Memory B cell (primary cell): ENCODE measurements at regions not wholly inside any gene's neighbourhood (a gene's known extent, or its start where the extent isn't known, plus 50 kb on each side); places are given as distances from the start of the nearest gene placed in this dataset.

ENCODE experiments used
- ATAC-seq: fragments of 150-1000 bp; cut with Tn5 transposase; 2 replicates; pipeline ENCODE4 v1.10.0; 2021; ENCODE audit warnings: low read depth, mild to moderate bottlenecking, moderate library complexity
- DNase-seq, 2 donors: peaks; one replicate each; pipeline ENCODE4 v3.0.0; 2022; ENCODE audit warnings: low spot score in 2 of 2
- H3K27ac Mint-ChIP-seq: one replicate; pipeline ENCODE4 v1.8.0; 2022; ENCODE audit warnings: mild to moderate bottlenecking, moderate library complexity, mixed read lengths
- H3K27me3 Mint-ChIP-seq: one replicate; pipeline ENCODE4 v1.8.0; 2022; ENCODE audit warnings: mixed read lengths
- H3K36me3 Mint-ChIP-seq: one replicate; pipeline ENCODE4 v1.8.0; 2022; ENCODE audit warnings: mild to moderate bottlenecking, mixed read lengths
- H3K4me1 Mint-ChIP-seq: one replicate; pipeline ENCODE4 v1.8.0; 2022; ENCODE audit warnings: mixed read lengths
- H3K4me3 Mint-ChIP-seq: one replicate; pipeline ENCODE4 v1.8.0; 2022; ENCODE audit warnings: mild to moderate bottlenecking, moderate library complexity, mixed read lengths
- H3K9me3 Mint-ChIP-seq: one replicate; pipeline ENCODE4 v1.8.0; 2022; ENCODE audit warnings: mixed read lengths

DNA sequence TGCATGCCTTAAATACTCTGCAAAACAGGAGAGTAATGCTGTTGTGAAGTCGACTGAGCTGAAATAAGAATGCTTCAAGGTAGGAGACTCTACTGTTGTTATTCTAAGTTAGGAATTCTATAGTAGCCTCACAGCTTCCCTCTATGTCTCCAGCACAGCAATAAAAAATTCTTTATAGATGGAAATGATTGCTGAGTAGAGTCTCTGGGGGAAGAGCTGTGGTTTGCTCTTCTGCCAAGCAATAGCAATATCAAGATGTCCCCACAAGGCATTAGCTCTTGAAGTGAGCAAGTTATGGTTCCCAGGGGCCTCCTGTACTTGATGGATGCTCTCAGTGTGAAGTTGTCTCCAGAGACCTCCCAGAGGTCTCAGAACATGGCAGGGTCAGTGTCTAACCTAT lies 880.6 kb upstream of the FRG1 start:
- Mint-ChIP-seq H3K4me3 (no peak overlapping the region), H3K27me3 (no peaks in the 10 kb centered on the region), H3K9me3 (peaks cover 6% of the 10 kb centered on the region), H3K4me1 (no peaks in the 10 kb centered on the region), H3K36me3 (no peaks in the 10 kb centered on the region), H3K27ac (no peak overlapping the region)
- DNase-seq = no peak
- no peak for ATAC-seq

DNA sequence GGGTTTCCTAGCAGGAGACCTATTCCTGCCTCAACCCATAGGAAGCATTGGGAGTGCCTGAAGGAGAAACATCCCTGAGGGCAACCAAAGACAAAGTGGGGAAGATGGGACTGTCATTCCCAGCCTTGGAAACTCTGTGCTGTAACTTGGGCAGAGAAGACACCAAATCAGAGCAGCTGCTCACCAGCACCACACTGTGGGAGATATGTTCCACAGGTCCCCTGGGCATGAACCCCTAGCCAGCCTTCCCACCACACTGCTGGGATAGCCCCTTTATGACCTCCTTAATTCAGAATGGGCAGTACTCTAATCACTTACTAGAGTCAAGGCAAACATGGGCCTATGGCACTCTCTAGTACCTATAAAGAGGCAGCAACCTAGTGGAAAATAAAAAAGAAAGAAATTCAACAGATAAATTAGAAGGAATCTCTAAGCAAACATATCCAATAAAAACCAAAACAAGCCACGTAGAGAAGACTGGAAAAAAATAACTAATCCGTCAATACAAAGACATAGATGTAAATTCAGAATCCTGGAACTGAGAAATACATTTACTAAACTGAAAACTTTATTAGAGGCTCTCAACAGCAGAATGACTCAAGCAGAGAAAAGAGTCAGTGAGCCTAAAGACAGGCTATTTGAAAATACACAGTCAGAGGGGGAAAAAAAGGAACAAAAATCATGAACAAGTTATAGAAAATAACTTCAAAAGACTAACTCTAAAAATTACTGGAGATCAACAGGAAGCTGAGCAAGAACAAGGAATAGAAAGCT lies 878.4 kb upstream of the FRG1 start:
- ATAC-seq (no peak), DNase-seq (no peak)
- Mint-ChIP-seq H3K4me1 (no peaks in the 10 kb centered on the region), H3K9me3 (peaks cover 8% of the 10 kb centered on the region), H3K27me3 (no peaks in the 10 kb centered on the region), H3K4me3 (no peak overlapping the region), H3K36me3 (no peaks in the 10 kb centered on the region), H3K27ac (no peak overlapping the region)

DNA sequence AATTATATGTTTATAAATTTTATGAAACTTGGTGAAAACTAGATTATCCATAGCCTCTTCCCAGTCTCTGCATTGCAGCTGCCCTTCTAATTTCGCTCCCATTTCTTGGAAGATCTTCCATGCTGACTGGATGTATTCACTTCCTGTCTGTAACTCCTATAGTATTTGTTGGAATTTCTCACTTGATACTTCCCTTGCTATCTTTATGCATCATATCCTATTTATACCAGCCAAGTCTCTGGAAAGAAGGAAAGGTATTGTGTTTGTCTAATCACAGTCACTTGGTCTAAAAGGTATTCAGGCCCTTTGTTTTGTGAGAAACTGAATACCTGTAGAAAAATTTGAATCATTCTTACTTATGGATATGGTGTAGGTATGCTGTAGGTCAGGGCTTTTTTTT lies 870.9 kb upstream of the FRG1 start:
- Mint-ChIP-seq H3K36me3 (no peaks in the 10 kb centered on the region), H3K4me3 (no peak overlapping the region), H3K4me1 (no peaks in the 10 kb centered on the region), H3K27me3 (no peaks in the 10 kb centered on the region), H3K27ac (no peak overlapping the region), H3K9me3 (peaks cover 8% of the 10 kb centered on the region)
- ATAC-seq = no peak
- no peak for DNase-seq

DNA sequence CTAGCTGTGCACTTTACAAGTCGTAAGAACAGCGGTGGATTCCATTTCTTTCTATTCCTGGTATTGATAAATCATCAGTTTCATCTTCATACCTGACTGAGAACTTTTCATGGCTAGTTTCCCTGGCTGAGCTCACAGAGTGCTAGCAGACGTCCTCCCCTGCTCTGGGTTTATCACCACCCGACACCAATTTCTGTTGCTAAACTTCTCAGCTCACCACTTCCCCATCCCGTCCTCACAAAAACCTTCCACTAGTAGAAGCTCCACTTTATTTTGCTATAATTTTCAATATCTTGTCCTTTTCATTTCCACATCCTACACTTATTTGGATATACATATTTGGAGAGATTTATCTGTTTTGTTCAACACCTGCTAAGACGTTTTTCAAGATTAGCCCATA lies 869.4 kb upstream of the FRG1 start:
- Mint-ChIP-seq H3K27ac (no peak overlapping the region), H3K4me1 (no peaks in the 10 kb centered on the region), H3K27me3 (no peaks in the 10 kb centered on the region), H3K36me3 (no peaks in the 10 kb centered on the region), H3K4me3 (no peak overlapping the region), H3K9me3 (peaks cover 10% of the 10 kb centered on the region)
- no peak for DNase-seq
- no peak for ATAC-seq

DNA sequence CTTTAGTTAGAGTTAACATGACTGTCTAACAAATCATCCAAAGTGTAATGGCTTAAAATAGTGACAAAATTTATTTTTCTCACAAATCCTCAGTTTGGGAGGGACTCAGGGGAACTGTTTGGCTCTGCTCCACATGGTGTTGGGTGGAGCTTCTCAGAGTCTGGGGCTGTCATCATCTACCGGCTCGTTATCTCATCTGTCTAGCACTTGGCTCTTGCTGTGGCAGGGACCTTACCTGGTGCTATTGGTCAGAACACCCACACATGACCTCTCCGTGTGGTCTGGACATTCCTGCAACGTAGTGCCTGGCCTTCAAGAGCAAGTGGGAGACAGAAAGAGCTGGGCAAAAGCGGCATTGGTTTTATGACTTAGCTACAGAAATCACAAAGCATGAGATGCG lies 866.9 kb upstream of the FRG1 start:
- Mint-ChIP-seq H3K4me3 (no peak overlapping the region), H3K27me3 (no peaks in the 10 kb centered on the region), H3K4me1 (no peaks in the 10 kb centered on the region), H3K9me3 (peaks cover 4% of the 10 kb centered on the region), H3K36me3 (no peaks in the 10 kb centered on the region), H3K27ac (no peak overlapping the region)
- no peak for ATAC-seq
- no peak for DNase-seq

DNA sequence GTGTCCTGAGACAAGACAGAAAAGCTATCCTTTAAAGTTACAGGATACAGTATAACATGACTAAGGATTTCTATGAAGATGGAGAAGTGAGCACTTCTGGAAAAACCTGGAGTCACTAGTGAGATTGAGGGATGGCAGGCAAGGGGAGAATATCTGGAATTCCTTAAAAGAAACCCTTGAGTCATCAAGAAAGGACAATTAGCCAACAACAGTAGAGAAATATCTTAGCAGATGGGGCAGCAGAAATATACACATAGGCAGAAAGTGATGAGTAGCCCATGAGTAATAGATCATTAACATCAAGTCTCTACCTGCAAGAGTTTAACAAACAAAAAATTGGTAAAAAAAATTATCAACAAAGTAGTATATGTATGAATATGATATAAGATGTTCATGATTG lies 858.8 kb upstream of the FRG1 start:
- Mint-ChIP-seq H3K27me3 (no peaks in the 10 kb centered on the region), H3K4me3 (no peak overlapping the region), H3K4me1 (no peaks in the 10 kb centered on the region), H3K27ac (no peak overlapping the region), H3K36me3 (no peaks in the 10 kb centered on the region), H3K9me3 (peaks cover 4% of the 10 kb centered on the region)
- DNase-seq (no peak), ATAC-seq (no peak)

DNA sequence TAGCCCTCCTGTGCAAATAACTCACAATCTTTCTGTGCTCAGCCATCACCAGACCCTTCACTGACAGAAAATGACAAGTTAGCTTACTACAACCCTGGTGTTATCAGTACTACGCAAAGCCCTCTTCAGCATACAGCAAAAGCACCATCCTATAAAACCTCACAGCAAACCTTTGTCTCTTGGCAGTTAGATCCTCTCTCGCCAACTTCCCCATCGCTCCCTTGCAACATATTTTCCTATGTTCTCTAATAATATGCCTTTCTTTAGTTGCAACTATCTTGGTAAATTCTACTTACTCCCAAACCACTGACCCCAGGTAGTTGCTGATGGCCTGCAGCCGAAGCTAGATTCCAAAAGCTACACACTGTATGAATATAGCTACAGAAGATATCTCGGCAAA lies 856.9 kb upstream of the FRG1 start:
- Mint-ChIP-seq H3K4me3 (no peak overlapping the region), H3K9me3 (peaks cover 4% of the 10 kb centered on the region)

DNA sequence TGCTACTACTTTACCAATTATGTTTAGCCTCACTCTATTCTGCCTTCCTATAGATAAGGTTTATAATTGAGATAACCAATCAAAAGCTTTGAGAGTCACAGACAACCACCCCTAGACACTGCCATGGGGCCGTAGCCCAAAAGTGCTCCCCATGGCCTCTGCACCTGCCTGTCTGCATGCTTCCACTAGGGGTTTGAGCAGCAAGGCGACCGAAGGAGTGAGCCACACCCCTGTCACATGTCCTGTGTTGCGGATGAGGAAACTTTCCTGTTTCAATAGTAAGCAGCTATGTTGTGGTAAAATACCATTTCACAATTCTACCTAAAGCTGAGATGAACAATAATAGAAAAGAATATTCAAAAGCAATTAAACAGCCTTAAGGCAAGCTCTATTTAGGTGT lies 856.0 kb upstream of the FRG1 start:
- Mint-ChIP-seq H3K36me3 (no peaks in the 10 kb centered on the region), H3K9me3 (peaks cover 4% of the 10 kb centered on the region), H3K27ac (no peak overlapping the region), H3K27me3 (no peaks in the 10 kb centered on the region), H3K4me1 (no peaks in the 10 kb centered on the region), H3K4me3 (no peak overlapping the region)
- no peak for ATAC-seq
- no peak for DNase-seq

More for the DNA sequence above, 856.9 kb upstream of the FRG1 start:
- Mint-ChIP-seq H3K36me3 (no peaks in the 10 kb centered on the region), H3K4me1 (no peaks in the 10 kb centered on the region), H3K27me3 (no peaks in the 10 kb centered on the region), H3K27ac (no peak overlapping the region)
- ATAC-seq (no peak), DNase-seq (no peak)

DNA sequence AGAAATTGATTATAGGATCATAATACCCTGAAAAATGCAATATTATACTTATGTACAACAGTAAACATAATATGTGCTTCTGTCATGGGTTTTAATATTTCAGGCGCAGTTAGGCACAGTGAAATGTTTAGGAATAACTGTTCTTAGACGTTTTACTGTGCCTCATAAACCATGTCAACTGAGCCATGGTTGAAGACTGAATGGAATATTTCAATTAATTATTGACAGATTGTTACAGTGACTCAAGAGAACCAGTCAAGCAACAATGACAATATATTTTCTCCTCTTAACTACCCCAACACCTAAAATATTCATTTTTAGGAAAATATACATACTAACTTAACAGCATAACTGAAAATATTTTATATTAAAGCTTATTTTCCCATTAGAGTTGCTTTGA lies 852.7 kb upstream of the FRG1 start:
- DNase-seq (no peak), ATAC-seq (no peak)
- Mint-ChIP-seq H3K27me3 (no peaks in the 10 kb centered on the region), H3K4me1 (peaks cover 5% of the 10 kb centered on the region), H3K27ac (no peak overlapping the region), H3K4me3 (no peak overlapping the region), H3K9me3 (no peaks in the 10 kb centered on the region), H3K36me3 (no peaks in the 10 kb centered on the region)

DNA sequence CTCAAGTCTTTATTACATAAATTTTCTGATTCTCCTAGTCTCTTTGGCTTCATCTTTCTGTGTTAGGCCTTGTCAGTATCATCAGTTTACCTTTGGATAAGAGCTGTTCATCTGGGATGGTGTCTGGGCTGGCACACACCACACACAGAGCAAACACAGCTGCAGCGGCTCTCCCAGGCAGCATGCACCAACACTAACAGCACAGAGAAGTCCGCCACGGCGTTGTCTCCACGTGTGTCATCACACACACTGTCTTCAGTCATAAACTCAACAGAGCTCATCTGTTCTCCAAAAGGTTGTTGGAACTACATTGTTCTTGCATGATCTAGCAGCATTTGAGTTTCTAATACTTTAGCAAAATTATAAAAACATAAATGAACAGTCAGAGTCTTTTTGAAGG lies 851.9 kb upstream of the FRG1 start:
- H3K27ac Mint-ChIP-seq = no peak overlapping the region
- no peaks in the 10 kb centered on the region for H3K27me3 Mint-ChIP-seq
- no peaks in the 10 kb centered on the region for H3K36me3 Mint-ChIP-seq
- ATAC-seq (no peak), DNase-seq (no peak)
- no peaks in the 10 kb centered on the region for H3K9me3 Mint-ChIP-seq
- no peak overlapping the region for H3K4me3 Mint-ChIP-seq
- H3K4me1 Mint-ChIP-seq = peaks cover 5% of the 10 kb centered on the region

DNA sequence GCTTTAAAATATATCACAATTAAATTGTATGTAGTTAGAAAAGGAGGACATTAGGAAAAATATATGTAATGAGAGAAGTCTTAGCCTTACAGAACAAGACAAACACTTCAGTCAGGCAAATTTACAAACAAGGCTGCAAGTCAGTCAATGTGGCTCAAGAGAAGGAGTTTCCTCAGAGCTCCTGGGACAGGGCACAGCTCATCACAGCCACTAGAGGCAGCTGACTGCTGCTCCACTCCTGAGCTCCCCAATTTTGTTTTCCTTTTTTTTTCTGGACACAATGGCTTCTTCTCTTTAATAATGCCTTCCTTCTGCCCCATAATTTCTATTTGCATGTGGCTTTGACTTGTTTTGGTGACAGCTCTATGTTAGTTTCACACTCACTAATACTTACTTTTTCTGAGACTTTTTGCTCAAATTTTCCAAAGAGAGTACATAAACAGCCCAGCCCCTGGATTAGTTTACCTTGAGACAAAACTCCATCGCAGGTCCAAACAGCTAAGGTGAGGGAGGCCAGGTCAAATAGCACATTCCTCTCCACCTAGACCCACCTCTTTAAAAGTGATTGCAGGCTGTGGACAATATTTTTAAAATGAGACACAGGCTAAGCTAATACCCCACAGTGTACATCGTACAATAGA lies 850.4 kb upstream of the FRG1 start:
- Mint-ChIP-seq H3K4me3 (no peak overlapping the region), H3K9me3 (no peaks in the 10 kb centered on the region), H3K27ac (no peak overlapping the region), H3K27me3 (no peaks in the 10 kb centered on the region), H3K4me1 (peaks cover 5% of the 10 kb centered on the region), H3K36me3 (no peaks in the 10 kb centered on the region)
- DNase-seq = no peak
- no peak for ATAC-seq

DNA sequence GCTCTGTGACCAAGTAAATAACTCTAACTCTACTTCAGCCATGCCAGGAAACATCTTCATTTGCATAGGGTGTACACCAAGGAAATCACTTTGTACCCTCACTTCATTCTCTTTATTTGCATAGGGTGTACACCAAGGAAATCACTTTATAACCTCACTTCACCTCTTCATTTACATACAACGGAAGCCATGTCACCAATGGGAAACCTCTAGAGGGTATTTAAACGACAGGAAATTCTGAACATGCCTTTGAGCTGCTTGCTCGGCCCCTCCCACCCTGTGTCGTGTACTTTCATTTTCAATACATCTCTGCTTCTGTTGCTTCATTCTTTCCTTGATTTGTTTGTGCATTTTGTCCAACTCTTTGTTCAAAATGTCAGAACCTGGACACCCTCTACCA lies 848.1 kb upstream of the FRG1 start:
- Mint-ChIP-seq H3K36me3 (no peaks in the 10 kb centered on the region), H3K27ac (no peak overlapping the region), H3K4me1 (peaks cover 5% of the 10 kb centered on the region), H3K27me3 (no peaks in the 10 kb centered on the region), H3K4me3 (no peak overlapping the region), H3K9me3 (no peaks in the 10 kb centered on the region)
- ATAC-seq = no peak
- no peak for DNase-seq

DNA sequence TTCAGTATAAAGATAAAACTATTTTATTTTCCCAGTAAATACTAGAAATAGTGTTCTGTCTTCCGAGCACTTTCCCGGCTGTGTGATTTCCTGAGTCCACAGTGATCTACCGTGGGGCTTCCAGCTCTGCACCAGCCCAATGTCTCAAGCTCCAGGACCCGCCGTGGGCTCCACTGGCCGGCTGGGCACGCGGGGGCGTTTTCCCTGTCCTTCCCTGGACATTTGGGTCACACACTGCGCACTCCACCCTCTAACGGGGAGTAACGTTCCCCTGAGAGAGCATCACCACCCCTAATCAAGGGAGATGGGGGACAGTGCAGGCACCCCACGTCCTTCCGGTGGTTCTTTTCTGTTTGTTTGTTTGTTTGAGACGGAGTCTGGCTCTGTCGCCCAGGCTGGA lies 844.6 kb upstream of the FRG1 start:
- DNase-seq (no peak), ATAC-seq (no peak)
- peaks cover 5% of the 10 kb centered on the region for H3K4me1 Mint-ChIP-seq
- H3K4me3 Mint-ChIP-seq = no peak overlapping the region
- no peaks in the 10 kb centered on the region for H3K36me3 Mint-ChIP-seq
- no peak overlapping the region for H3K27ac Mint-ChIP-seq
- peaks cover 1% of the 10 kb centered on the region for H3K9me3 Mint-ChIP-seq
- H3K27me3 Mint-ChIP-seq = no peaks in the 10 kb centered on the region

DNA sequence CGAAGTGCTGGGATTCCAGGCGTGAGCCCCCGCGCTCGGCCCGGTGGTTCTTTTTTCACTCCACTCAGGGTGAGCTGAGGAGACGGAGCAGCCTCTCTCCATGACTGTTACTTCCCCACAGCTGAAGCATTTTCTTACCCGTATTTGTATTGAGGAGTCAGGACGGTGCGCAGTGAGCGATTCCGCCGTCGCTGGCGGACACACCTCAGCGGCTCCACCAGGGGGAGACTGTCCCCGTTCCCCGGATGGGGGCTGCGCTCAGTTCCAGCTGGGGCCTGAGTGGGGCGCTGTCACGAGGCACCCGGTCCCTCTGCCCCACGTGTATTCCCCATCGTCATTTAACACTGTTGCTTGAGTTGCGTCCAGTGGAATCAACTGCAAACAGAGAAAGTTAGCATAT lies 844.0 kb upstream of the FRG1 start:
- H3K9me3 Mint-ChIP-seq = peaks cover 1% of the 10 kb centered on the region
- no peak for ATAC-seq

More for the DNA sequence above, 844.0 kb upstream of the FRG1 start:
- H3K27me3 Mint-ChIP-seq = no peaks in the 10 kb centered on the region
- H3K4me1 Mint-ChIP-seq = peaks cover 5% of the 10 kb centered on the region
- no peak overlapping the region for H3K27ac Mint-ChIP-seq
- no peaks in the 10 kb centered on the region for H3K36me3 Mint-ChIP-seq
- no peak for DNase-seq
- no peak overlapping the region for H3K4me3 Mint-ChIP-seq
